A673 (cell line): ENCODE measurements at regions not wholly inside any gene's neighbourhood (a gene's known extent, or its start where the extent isn't known, plus 50 kb on each side); places are given as distances from the start of the nearest gene placed in this dataset.

ENCODE experiments used
- BruUV-seq: library from RNA; stranded (reverse); fragments of 400-500 nt; replicated peaks from 2 replicates; lab custom pipeline; 2021; lab: Mats Ljungman, UMichigan
- CTCF ChIA-PET: fragments of 300-600 bp; sonication (Branson Sonifier 250); formaldehyde crosslinking; loops from one replicate; lab custom pipeline; 2022; ENCODE audit warnings: antibody characterized with exemption; lab: Charles Lee
- POLR2A ChIA-PET: fragments of 300-600 bp; sonication (Branson Sonifier 250); formaldehyde crosslinking; loops from one replicate; lab custom pipeline; 2022; ENCODE audit warnings: antibody characterized with exemption; ENCODE audit not compliant: low non-redundant PET; lab: Charles Lee
- DNase-seq: peaks from one replicate; pipeline ENCODE4 v3.0.0-alpha.2; 2015; ENCODE audit warnings: low spot score
- H3K27ac ChIP-seq: fragments of 200-600 bp; sonication (generic); 2 replicates; pipeline ENCODE4 v1.5.1; 2016; ENCODE audit warnings: mixed run types, low read depth, mild to moderate bottlenecking, mixed read lengths, antibody characterized with exemption, low read length; ENCODE audit not compliant: poor library complexity, severe bottlenecking
- H3K27me3 ChIP-seq: fragments of 200-600 bp; sonication (generic); replicated peaks from 2 replicates; pipeline ENCODE4 v1.6.1; 2017; ENCODE audit warnings: mixed run types, low read depth, mild to moderate bottlenecking, mixed read lengths, antibody characterized with exemption, low read length; ENCODE audit not compliant: insufficient read depth, poor library complexity
- H3K36me3 ChIP-seq: fragments of 200-600 bp; sonication (generic); 2 replicates; pipeline ENCODE4 v1.6.1; 2016; ENCODE audit warnings: mixed run types, mild to moderate bottlenecking, mixed read lengths, antibody characterized with exemption, low read length; ENCODE audit not compliant: insufficient read depth, poor library complexity, severe bottlenecking
- H3K4me1 ChIP-seq: fragments of 200-600 bp; sonication (generic); 2 replicates; pipeline ENCODE4 v1.6.1; 2017; ENCODE audit warnings: mixed run types, mild to moderate bottlenecking, mixed read lengths, antibody characterized with exemption, low read length; ENCODE audit not compliant: insufficient read depth, poor library complexity, severe bottlenecking
- H3K4me3 ChIP-seq: fragments of 200-600 bp; sonication (generic); 2 replicates; pipeline ENCODE4 v1.5.1; 2016; ENCODE audit warnings: low read depth, mixed run types, mild to moderate bottlenecking, mixed read lengths, low read length; ENCODE audit not compliant: poor library complexity, severe bottlenecking
- H3K9me3 ChIP-seq: fragments of 200-600 bp; sonication (generic); 2 replicates; pipeline ENCODE4 v1.6.1; 2016; ENCODE audit warnings: mixed run types, low read depth, mild to moderate bottlenecking, mixed read lengths, antibody characterized with exemption, low read length; ENCODE audit not compliant: poor library complexity, severe bottlenecking
- EZH2 ChIP-seq: fragments of 200-600 bp; sonication (generic); IDR thresholded peaks from 2 replicates; pipeline ENCODE4 v1.6.1; 2017; ENCODE audit warnings: borderline replicate concordance, low read depth, mild to moderate bottlenecking, mixed read lengths, antibody characterized with exemption, low read length; ENCODE audit not compliant: poor library complexity, severe bottlenecking
- intact Hi-C: fragments of 100-400 bp; cut with micrococcal nuclease; formaldehyde crosslinking; loops from one replicate; pipeline ENCODE4 v1.10.0; 2022; ENCODE audit not compliant: unreplicated experiment
- TF ChIP-seq, protein P1 (sequence below): fragments of 300-800, 200-600 bp; sonication (generic); conservative IDR thresholded peaks from 2 replicates; pipeline ENCODE4 v1.5.1; 2017; ENCODE audit warnings: low read depth, mild to moderate bottlenecking, antibody characterized with exemption, low read length, moderate library complexity, mixed read lengths

DNA sequence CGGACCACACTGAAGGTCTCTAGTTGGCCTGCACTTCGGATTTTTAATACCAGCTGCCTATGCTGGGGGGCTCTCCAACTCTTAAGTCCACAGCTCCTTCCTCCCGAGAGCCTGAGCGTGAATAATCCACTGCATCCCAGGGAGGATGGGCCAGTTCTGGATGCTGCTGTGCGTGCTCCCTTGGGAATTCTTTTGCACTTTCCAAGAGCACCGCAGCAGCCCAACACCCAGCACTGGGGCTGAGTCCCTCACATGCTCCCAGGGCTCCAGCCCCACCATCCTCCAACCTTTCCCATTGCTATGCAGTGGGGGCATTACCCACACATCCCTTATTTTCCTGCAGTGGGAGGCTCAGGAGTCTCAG, 136.4 kb upstream of the IQSEC1 start:
- TF ChIP-seq, protein P1, sequence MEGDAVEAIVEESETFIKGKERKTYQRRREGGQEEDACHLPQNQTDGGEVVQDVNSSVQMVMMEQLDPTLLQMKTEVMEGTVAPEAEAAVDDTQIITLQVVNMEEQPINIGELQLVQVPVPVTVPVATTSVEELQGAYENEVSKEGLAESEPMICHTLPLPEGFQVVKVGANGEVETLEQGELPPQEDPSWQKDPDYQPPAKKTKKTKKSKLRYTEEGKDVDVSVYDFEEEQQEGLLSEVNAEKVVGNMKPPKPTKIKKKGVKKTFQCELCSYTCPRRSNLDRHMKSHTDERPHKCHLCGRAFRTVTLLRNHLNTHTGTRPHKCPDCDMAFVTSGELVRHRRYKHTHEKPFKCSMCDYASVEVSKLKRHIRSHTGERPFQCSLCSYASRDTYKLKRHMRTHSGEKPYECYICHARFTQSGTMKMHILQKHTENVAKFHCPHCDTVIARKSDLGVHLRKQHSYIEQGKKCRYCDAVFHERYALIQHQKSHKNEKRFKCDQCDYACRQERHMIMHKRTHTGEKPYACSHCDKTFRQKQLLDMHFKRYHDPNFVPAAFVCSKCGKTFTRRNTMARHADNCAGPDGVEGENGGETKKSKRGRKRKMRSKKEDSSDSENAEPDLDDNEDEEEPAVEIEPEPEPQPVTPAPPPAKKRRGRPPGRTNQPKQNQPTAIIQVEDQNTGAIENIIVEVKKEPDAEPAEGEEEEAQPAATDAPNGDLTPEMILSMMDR = no peak
- TF ChIP-seq EZH2 = no peak
- H3K4me1 ChIP-seq = no peaks in the 10 kb centered on the region
- H3K27me3 ChIP-seq = peaks cover 34% of the 10 kb centered on the region
- H3K27ac ChIP-seq = no peak overlapping the region
- no peaks in the 10 kb centered on the region for H3K9me3 ChIP-seq
- no peak overlapping the region for H3K4me3 ChIP-seq
- no TSS peak for BruUV-seq
- ChIA-PET POLR2A (no interaction called here), CTCF (no interaction called here)
- intact Hi-C loops = no loop called here
- no peaks in the 10 kb centered on the region for H3K36me3 ChIP-seq
- DNase-seq = no peak

DNA sequence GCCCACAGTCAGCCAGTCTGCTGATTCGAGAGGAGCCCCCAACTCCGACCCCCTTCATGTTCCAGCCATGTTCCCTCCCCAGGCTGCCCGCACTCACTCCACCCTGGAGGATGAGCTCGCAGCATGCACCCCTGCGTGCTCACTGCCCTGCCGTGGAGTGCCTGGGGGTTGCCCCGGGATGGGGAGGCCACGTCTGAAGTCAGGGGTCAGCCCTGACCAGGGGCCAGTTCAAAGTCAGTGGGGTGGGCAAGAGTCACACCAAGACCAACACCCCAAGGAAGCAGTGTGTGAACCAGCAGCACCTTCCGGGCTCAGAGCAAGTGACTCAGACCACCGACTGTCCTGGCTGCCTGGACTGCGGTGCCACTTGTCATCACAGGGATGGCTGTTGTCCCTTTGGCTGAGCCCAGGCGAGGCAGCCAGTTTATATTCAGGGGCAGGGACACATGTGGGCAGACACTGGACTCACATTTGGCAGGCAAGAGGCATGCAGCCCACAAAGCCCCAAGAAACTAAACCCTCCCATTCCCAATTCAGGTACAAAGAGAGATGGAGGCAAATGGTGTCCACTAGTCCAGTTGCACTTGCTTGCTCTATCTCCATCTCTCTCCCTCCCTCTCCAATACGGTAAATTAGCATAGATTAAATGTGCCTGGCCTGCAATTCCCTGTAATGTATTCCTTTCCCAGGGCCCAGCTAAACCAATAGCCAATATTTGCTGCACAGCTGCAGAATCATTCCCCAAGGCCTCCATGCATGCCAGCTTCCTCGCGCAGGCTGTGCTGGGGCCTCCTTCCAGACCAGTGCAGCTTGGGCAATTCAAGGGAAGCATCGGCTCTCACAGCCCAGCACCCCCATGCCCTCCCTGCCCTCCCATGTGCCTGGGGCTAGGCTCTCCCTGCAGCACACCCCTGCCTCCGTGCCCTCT, 135.7 kb upstream of the IQSEC1 start:
- intact Hi-C loops = no loop called here
- CTCF ChIA-PET = no interaction called here
- H3K4me3 ChIP-seq = no peak overlapping the region
- H3K27ac ChIP-seq = no peak overlapping the region
- no peak for TF ChIP-seq EZH2
- TF ChIP-seq, protein P1 = no peak
- H3K9me3 ChIP-seq = no peaks in the 10 kb centered on the region
- H3K27me3 ChIP-seq = peaks cover 41% of the 10 kb centered on the region
- H3K36me3 ChIP-seq = no peaks in the 10 kb centered on the region
- no TSS peak for BruUV-seq
- POLR2A ChIA-PET = no interaction called here
- H3K4me1 ChIP-seq = no peaks in the 10 kb centered on the region
- DNase-seq = no peak

DNA sequence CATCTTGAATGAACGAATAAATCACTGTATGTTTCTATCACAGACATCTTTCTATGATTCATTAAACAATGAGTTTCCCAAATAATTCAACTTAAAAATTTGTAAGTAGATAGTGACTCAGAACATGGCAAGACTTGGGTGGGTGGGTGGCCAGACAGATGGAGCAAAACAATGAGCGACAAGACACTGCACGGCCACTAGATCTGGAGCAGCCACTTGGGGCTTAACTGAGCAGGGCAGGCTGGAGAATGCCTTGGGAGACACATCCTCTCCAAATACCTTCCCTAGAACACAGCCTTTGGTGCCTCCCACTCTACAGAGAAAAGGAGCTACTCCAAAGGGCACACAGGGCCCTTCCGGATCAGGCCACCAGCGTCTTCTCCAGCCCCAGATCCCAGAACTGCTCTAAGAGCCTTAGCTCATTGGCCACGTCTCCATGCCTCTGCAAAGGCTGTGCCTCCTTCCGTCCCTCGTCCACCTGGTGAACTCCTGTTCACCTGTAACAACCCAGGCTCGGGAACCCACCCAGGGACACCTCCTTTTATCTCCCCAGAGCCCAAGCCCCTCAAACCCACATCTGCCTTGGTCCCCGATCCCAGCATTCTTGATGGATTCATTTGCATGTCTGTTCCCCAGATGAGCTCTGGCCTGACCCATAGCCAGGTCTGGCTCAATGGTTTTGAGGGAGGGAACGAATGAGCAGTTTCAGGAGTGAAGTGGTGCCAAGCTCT, 134.9 kb upstream of the IQSEC1 start:
- Histone ChIP-seq H3K27me3 (peaks cover 49% of the 10 kb centered on the region), H3K27ac (no peak overlapping the region), H3K4me3 (no peak overlapping the region), H3K4me1 (no peaks in the 10 kb centered on the region), H3K9me3 (no peaks in the 10 kb centered on the region), H3K36me3 (no peaks in the 10 kb centered on the region)
- TF ChIP-seq, protein P1 = no peak
- no peak for TF ChIP-seq EZH2
- no peak for DNase-seq
- ChIA-PET CTCF (no interaction called here), POLR2A (no interaction called here)
- BruUV-seq = no TSS peak
- intact Hi-C loops = no loop called here
